HL-60 (cell line): ENCODE measurements at regions not wholly inside any gene's neighbourhood (a gene's known extent, or its start where the extent isn't known, plus 50 kb on each side); places are given as distances from the start of the nearest gene placed in this dataset.

ENCODE experiments used
- DNase-seq, 2 experiments: peaks; one replicate each; pipeline ENCODE4 v3.0.0-alpha.2; 2010 to 2020; ENCODE audit warnings: low read depth in 1 of 2, low spot score in 1 of 2
- H3K27ac ChIP-seq: fragments of 250-450 bp; sonication (Bioruptor Pico); replicated peaks from 2 replicates; pipeline ENCODE4 v1.5.1; 2020; ENCODE audit warnings: mild to moderate bottlenecking, moderate library complexity
- H3K27me3 ChIP-seq: fragments of 250-450 bp; sonication (Bioruptor Pico); 2 replicates; pipeline ENCODE4 v1.5.1; 2021; ENCODE audit warnings: mild to moderate bottlenecking, moderate library complexity; ENCODE audit not compliant: insufficient read depth, poor library complexity, severe bottlenecking
- H3K4me3 ChIP-seq: replicated peaks from 2 replicates; pipeline ENCODE4 v1.5.1; 2011; ENCODE audit warnings: mild to moderate bottlenecking, control low read depth, low read length; ENCODE audit not compliant: insufficient read depth
- GABPA ChIP-seq: IDR thresholded peaks from 2 replicates; pipeline ENCODE4 v1.6.1; 2012; ENCODE audit warnings: low read depth
- POLR2AphosphoS5 ChIP-seq: IDR thresholded peaks from 2 replicates; pipeline ENCODE4 v1.6.1; 2012; ENCODE audit warnings: low read depth
- REST ChIP-seq: IDR thresholded peaks from 2 replicates; pipeline ENCODE4 v1.6.1; 2012; ENCODE audit warnings: low read depth; ENCODE audit not compliant: insufficient replicate concordance
- SPI1 ChIP-seq: IDR thresholded peaks from 2 replicates; pipeline ENCODE4 v1.6.1; 2012; ENCODE audit warnings: low read depth, mild to moderate bottlenecking, borderline replicate concordance
- TF ChIP-seq, protein P1 (sequence below): IDR thresholded peaks from one replicate; pipeline ENCODE4 v1.5.1; 2011; ENCODE audit warnings: low read length, control low read depth, inconsistent platforms; ENCODE audit not compliant: insufficient read depth

DNA sequence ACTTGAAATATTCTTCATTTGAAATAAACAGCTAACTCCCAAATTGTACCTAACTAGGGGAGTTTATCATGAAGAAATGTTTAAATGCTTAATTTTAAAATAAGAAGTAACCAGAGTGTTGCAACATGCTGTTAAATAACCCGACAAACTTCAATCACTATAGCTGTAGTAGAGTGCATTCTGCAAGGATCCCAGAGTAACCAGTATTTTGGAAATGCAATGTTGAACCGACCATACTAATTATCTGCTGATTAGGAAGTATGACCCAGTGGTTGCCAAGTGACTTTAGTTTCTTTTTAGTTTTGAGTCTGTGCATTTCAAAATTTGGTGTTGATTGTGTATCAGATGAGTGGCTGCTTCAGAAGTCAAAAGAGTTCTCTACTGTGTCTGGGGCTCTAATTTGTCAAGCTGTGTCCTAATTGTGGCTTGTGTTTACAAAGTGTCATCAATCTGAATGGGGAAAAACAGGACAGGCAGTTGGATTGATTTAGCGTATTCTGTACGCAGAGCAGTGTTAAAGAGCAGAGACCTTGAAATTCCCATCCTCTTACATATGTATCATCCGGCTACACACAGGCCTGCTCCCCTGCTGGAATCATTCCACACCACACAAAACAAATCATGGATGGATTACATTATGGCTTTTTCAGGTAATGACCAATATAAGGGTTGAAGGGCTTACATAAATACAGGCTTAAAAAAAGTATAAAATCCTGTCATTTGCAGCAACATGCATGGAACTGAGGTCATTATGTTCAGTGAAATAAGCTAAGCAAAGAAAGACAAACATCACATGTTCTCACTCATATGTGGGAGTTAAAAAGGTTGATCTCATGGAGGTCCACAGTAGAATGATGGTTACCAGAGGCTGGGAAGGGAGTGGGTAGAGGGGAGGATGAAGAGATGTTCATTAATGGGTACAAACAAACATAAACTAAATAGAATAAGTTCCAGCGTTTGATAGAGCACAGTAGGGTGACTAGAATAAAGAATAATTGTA, 351.5 kb downstream of the KLF12 start:
- DNase-seq, result no peak
- TF ChIP-seq SPI1, result no peak
- no peak for TF ChIP-seq POLR2AphosphoS5
- no peak for TF ChIP-seq GABPA
- TF ChIP-seq, protein P1, sequence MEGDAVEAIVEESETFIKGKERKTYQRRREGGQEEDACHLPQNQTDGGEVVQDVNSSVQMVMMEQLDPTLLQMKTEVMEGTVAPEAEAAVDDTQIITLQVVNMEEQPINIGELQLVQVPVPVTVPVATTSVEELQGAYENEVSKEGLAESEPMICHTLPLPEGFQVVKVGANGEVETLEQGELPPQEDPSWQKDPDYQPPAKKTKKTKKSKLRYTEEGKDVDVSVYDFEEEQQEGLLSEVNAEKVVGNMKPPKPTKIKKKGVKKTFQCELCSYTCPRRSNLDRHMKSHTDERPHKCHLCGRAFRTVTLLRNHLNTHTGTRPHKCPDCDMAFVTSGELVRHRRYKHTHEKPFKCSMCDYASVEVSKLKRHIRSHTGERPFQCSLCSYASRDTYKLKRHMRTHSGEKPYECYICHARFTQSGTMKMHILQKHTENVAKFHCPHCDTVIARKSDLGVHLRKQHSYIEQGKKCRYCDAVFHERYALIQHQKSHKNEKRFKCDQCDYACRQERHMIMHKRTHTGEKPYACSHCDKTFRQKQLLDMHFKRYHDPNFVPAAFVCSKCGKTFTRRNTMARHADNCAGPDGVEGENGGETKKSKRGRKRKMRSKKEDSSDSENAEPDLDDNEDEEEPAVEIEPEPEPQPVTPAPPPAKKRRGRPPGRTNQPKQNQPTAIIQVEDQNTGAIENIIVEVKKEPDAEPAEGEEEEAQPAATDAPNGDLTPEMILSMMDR, result no peak
- TF ChIP-seq REST, result no peak
- Histone ChIP-seq H3K4me3 (no peak overlapping the region), H3K27ac (no peak overlapping the region), H3K27me3 (no peaks in the 10 kb centered on the region)

- Histone ChIP-seq H3K27me3 (no peaks in the 10 kb centered on the region), H3K27ac (no peak overlapping the region), H3K4me3 (no peak overlapping the region)
- no peak for DNase-seq
- TF ChIP-seq, protein P1, result no peak
- TF ChIP-seq GABPA (no peak), REST (no peak), SPI1 (no peak)
Observed at GRCh38 chr13:73781384-73781783, 352.8 kb downstream of the KLF12 start.

DNA sequence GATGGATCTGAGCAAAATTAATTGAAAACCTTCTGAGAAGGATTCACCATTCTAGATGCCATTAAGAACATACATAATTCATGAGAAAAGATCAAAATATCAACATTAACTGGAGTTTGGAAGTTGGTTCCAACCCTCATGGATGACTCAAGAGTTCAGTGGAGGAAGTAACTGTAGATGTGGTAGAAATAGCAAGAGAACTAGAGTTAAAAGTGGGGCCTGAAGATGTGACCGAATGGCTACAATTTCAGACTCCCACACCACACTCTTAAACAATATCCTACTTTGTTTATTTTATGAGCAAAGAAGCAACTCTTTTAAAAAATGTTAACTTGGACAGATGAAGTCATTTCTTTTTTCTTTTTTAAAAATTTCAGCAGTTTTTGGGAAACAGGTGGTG, 354.3 kb downstream of the KLF12 start:
- DNase-seq, result no peak
- Histone ChIP-seq H3K27me3 (no peaks in the 10 kb centered on the region), H3K27ac (no peak overlapping the region), H3K4me3 (no peak overlapping the region)
- no peak for TF ChIP-seq POLR2AphosphoS5
- TF ChIP-seq GABPA, result no peak
- TF ChIP-seq SPI1, result no peak
- TF ChIP-seq, protein P1, result no peak
- no peak for TF ChIP-seq REST
